Liver (tissue), 8 donors: ENCODE measurements at regions not wholly inside any gene's neighbourhood (a gene's known extent, or its start where the extent isn't known, plus 50 kb on each side); places are given as distances from the start of the nearest gene placed in this dataset.

Experiments
- DNase-seq: peaks from one replicate; pipeline ENCODE4 v3.0.0-alpha.2; 2017; ENCODE audit warnings: low spot score
- H3K27ac ChIP-seq, 2 donors: one replicate each; pipeline ENCODE4 v1.7.0; 2013; ENCODE audit warnings: inconsistent platforms in 2 of 2, low read length in 2 of 2, control low read depth in 1 of 2, low read depth in 1 of 2, mild to moderate bottlenecking in 1 of 2
- H3K27me3 ChIP-seq, 4 donors: one replicate each; pipeline versions ENCODE4 v1.6.1 to v1.7.0; 2013; ENCODE audit warnings: low read length in 3 of 4, inconsistent platforms in 1 of 4, mild to moderate bottlenecking in 1 of 4, moderate library complexity in 1 of 4; ENCODE audit not compliant: control insufficient read depth in 4 of 4, insufficient read depth in 4 of 4
- H3K36me3 ChIP-seq, 4 donors: one replicate each; pipeline versions ENCODE4 v1.6.1 to v1.7.0; 2013; ENCODE audit warnings: low read length in 3 of 4, mild to moderate bottlenecking in 3 of 4, low read depth in 1 of 4, moderate library complexity in 1 of 4; ENCODE audit not compliant: control insufficient read depth in 4 of 4, insufficient read depth in 3 of 4
- H3K4me1 ChIP-seq, 4 donors: one replicate each; pipeline versions ENCODE4 v1.6.1 to v1.7.0; 2013; ENCODE audit warnings: low read length in 3 of 4, mild to moderate bottlenecking in 3 of 4, moderate library complexity in 1 of 4; ENCODE audit not compliant: control insufficient read depth in 4 of 4, insufficient read depth in 4 of 4
- H3K4me3 ChIP-seq, 3 donors: one replicate each; pipeline versions ENCODE4 v1.6.1 to v1.7.0; 2013; ENCODE audit warnings: low read length in 3 of 3, control low read depth in 1 of 3, low read depth in 1 of 3, mild to moderate bottlenecking in 1 of 3
- H3K9ac ChIP-seq, 2 donors: one replicate each; pipeline ENCODE4 v1.7.0; 2013; ENCODE audit warnings: low read length in 2 of 2, mild to moderate bottlenecking in 2 of 2, moderate library complexity in 2 of 2, control low read depth in 1 of 2, low read depth in 1 of 2
- H3K9me3 ChIP-seq, 4 donors: one replicate each; pipeline versions ENCODE4 v1.6.1 to v1.7.0; 2013; ENCODE audit warnings: low read length in 3 of 4; ENCODE audit not compliant: control insufficient read depth in 4 of 4
- ATF3 ChIP-seq: IDR thresholded peaks from 2 replicates; pipeline ENCODE4 v1.6.1; 2016; ENCODE audit warnings: antibody characterized with exemption
- EGR1 ChIP-seq, 2 donors: IDR thresholded peaks; 2 replicates each; pipeline ENCODE4 v1.6.1; 2016 to 2018; ENCODE audit warnings: antibody characterized with exemption in 2 of 2, low read depth in 2 of 2
- FOXA1 ChIP-seq: IDR thresholded peaks from 2 replicates; pipeline ENCODE4 v1.6.1; 2016; ENCODE audit warnings: antibody characterized with exemption
- FOXA2 ChIP-seq: IDR thresholded peaks from 2 replicates; pipeline ENCODE4 v1.6.1; 2016; ENCODE audit warnings: antibody characterized with exemption
- HNF4A ChIP-seq, 2 donors: conservative IDR thresholded peaks; 2 replicates each; pipeline ENCODE4 v1.6.1; 2016; ENCODE audit warnings: antibody characterized with exemption in 2 of 2, mild to moderate bottlenecking in 2 of 2
- JUND ChIP-seq, 2 donors: IDR thresholded peaks; 2 replicates each; pipeline ENCODE4 v1.6.1; 2016; ENCODE audit warnings: antibody characterized with exemption in 2 of 2
- NR2F2 ChIP-seq: IDR thresholded peaks from 2 replicates; pipeline ENCODE4 v1.6.1; 2016; ENCODE audit warnings: antibody characterized with exemption
- RAD21 ChIP-seq, 2 donors: IDR thresholded peaks; 2 replicates each; pipeline ENCODE4 v1.6.1; 2016; ENCODE audit warnings: antibody characterized with exemption in 2 of 2, mild to moderate bottlenecking in 2 of 2
- RXRA ChIP-seq, 2 donors: IDR thresholded peaks; 2 replicates each; pipeline ENCODE4 v1.6.1; 2017 to 2018; ENCODE audit warnings: antibody characterized with exemption in 2 of 2, mild to moderate bottlenecking in 1 of 2
- TAF1 ChIP-seq: conservative IDR thresholded peaks from 2 replicates; pipeline ENCODE4 v1.6.1; 2016; ENCODE audit warnings: antibody characterized with exemption, mild to moderate bottlenecking
- ZBTB33 ChIP-seq: IDR thresholded peaks from 2 replicates; pipeline ENCODE4 v1.6.1; 2016; ENCODE audit warnings: antibody characterized with exemption
- WGBS: extraction: QIAGEN DNeasy Blood & Tissue Kit; methylation state at CpG from one replicate; pipeline ENCODE4 v1.1.7; 2013; 5-methylcytosine and 5-hydroxymethylcytosine counted together
- TF ChIP-seq, protein P1 (sequence below): IDR thresholded peaks from 2 replicates; pipeline ENCODE4 v1.6.1; 2016; ENCODE audit warnings: antibody characterized with exemption, mild to moderate bottlenecking
- TF ChIP-seq, protein P2 (sequence below): fragments of 150-350 bp; IDR thresholded peaks from 2 replicates; pipeline ENCODE4 v1.5.1; 2017; ENCODE audit warnings: improper control_type of control experiment, low read depth, low read length; ENCODE audit not compliant: missing input control
- donor health status: healthy.
- donor health status: healthy.
- donor health status: healthy.
- donor health status: healthy.
- donor health status: healthy.

- 64% methylated on average over 7 of the region's 7 CpGs for WGBS
- Histone ChIP-seq H3K4me1 (no peaks in the 10 kb centered on the region), H3K4me3 (no peak overlapping the region), H3K9ac (no peak overlapping the region), H3K27me3 (peaks cover 0 to 10% (median 2%) of the 10 kb centered on the region in 4 donors), H3K9me3 (peaks cover 3 to 12% (median 10%) of the 10 kb centered on the region in 4 donors), H3K27ac (no peak overlapping the region), H3K36me3 (peaks cover 0 to 2% (median 0%) of the 10 kb centered on the region in 4 donors)
- no peak for TF ChIP-seq HNF4A (conservative IDR thresholded peaks at IDR 0.05)
- no peak for TF ChIP-seq EGR1 (IDR thresholded peaks at IDR 0.05; ENCODE audit: low read depth in 2 of 2)
- no peak for TF ChIP-seq NR2F2
- no peak for TF ChIP-seq FOXA1
- TF ChIP-seq, protein P1, sequence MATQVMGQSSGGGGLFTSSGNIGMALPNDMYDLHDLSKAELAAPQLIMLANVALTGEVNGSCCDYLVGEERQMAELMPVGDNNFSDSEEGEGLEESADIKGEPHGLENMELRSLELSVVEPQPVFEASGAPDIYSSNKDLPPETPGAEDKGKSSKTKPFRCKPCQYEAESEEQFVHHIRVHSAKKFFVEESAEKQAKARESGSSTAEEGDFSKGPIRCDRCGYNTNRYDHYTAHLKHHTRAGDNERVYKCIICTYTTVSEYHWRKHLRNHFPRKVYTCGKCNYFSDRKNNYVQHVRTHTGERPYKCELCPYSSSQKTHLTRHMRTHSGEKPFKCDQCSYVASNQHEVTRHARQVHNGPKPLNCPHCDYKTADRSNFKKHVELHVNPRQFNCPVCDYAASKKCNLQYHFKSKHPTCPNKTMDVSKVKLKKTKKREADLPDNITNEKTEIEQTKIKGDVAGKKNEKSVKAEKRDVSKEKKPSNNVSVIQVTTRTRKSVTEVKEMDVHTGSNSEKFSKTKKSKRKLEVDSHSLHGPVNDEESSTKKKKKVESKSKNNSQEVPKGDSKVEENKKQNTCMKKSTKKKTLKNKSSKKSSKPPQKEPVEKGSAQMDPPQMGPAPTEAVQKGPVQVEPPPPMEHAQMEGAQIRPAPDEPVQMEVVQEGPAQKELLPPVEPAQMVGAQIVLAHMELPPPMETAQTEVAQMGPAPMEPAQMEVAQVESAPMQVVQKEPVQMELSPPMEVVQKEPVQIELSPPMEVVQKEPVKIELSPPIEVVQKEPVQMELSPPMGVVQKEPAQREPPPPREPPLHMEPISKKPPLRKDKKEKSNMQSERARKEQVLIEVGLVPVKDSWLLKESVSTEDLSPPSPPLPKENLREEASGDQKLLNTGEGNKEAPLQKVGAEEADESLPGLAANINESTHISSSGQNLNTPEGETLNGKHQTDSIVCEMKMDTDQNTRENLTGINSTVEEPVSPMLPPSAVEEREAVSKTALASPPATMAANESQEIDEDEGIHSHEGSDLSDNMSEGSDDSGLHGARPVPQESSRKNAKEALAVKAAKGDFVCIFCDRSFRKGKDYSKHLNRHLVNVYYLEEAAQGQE: no peak
- TF ChIP-seq FOXA2: no peak
- no peak for TF ChIP-seq TAF1
- no peak for TF ChIP-seq ATF3
- TF ChIP-seq RXRA (IDR thresholded peaks at IDR 0.05): no peak
- TF ChIP-seq RAD21 (IDR thresholded peaks at IDR 0.05): no peak
- TF ChIP-seq JUND (IDR thresholded peaks at IDR 0.05): no peak
- TF ChIP-seq, protein P2, sequence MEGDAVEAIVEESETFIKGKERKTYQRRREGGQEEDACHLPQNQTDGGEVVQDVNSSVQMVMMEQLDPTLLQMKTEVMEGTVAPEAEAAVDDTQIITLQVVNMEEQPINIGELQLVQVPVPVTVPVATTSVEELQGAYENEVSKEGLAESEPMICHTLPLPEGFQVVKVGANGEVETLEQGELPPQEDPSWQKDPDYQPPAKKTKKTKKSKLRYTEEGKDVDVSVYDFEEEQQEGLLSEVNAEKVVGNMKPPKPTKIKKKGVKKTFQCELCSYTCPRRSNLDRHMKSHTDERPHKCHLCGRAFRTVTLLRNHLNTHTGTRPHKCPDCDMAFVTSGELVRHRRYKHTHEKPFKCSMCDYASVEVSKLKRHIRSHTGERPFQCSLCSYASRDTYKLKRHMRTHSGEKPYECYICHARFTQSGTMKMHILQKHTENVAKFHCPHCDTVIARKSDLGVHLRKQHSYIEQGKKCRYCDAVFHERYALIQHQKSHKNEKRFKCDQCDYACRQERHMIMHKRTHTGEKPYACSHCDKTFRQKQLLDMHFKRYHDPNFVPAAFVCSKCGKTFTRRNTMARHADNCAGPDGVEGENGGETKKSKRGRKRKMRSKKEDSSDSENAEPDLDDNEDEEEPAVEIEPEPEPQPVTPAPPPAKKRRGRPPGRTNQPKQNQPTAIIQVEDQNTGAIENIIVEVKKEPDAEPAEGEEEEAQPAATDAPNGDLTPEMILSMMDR: no peak
- TF ChIP-seq ZBTB33: no peak
- DNase-seq: no peak
Observed at GRCh38 chr16:86411897-86412296, 98.4 kb upstream of the FOXF1 start.

- WGBS: 50% methylated on average over 9 of the region's 9 CpGs
- peaks cover 3 to 12% (median 10%) of the 10 kb centered on the region in 4 donors for H3K9me3 ChIP-seq
- TF ChIP-seq FOXA2 (no peak), NR2F2 (peak; percentile 59)
- H3K36me3 ChIP-seq: peaks cover 0 to 2% (median 0%) of the 10 kb centered on the region in 4 donors
- H3K27me3 ChIP-seq: peaks cover 0 to 5% (median under 1%) of the 10 kb centered on the region in 4 donors
- no peak for DNase-seq
- H3K4me3 ChIP-seq: no peak overlapping the region
- H3K9ac ChIP-seq: no peak overlapping the region
- no peaks in the 10 kb centered on the region for H3K4me1 ChIP-seq
- no peak overlapping the region for H3K27ac ChIP-seq
Observed at GRCh38 chr16:86414991-86415740, 95.2 kb upstream of the FOXF1 start.
